ENCODE measurements at regions not wholly inside any gene's neighbourhood (a gene's known extent, or its start where the extent isn't known, plus 50 kb on each side); places are given as distances from the start of the nearest gene placed in this dataset.
A peak's percentile ranks its signal among the peaks of the same experiment; 100 is the strongest.
"Not testable (repeated sequence)": the region's sequence is repeated elsewhere in the genome, so short reads cannot be mapped to it uniquely, and the experiment has no call there.

DNA sequence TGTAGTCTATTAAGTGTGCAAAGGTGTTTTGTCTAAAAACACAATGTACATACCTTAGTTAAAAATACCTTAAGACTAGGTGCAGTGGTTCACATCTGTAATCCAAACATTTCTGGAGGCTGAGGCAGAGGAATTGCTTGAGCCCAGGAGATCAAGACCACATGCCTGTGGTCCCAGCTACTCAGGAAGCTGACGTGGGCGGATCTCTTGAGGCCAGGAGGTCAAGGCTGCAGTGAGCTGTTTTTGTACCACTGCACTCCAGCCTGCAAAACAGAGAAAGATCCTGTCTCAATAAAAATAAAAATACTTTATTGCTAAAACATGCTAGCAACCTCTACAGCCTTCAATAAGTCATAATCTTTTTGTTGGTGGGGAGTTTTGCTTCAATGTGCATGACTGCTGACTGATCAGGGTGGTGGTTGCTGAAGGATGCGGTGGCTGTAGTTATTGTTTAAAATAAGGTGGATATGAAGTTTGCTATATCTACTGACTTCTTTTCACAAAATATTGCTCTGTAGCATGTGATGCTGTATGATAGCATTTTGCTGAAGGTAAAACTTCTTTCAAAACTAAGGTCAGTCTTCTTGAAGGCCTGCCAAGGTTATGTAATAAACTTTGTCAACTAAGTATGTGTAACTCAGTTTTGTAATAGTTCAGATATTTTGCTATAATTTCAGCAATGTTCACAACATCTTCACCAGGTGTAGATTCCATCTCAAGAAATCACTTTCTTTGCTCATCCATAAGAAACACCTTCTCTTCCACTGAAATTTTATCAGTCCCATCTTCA, 1238.0 kb upstream of the NRXN1 start:
- H3K27me3 ChIP-seq (ENCODE audit: control insufficient read depth, insufficient read depth, low read length): no peaks in the 10 kb centered on the region
- ChIA-PET CTCF (no interaction called here), POLR2A (no interaction called here)
- peak; percentile 18 for DNase-seq (ENCODE audit: low read depth, low spot score)
- H3K4me3 ChIP-seq (ENCODE audit: low read depth, low read length): no peak overlapping the region
- TF ChIP-seq, protein P1, sequence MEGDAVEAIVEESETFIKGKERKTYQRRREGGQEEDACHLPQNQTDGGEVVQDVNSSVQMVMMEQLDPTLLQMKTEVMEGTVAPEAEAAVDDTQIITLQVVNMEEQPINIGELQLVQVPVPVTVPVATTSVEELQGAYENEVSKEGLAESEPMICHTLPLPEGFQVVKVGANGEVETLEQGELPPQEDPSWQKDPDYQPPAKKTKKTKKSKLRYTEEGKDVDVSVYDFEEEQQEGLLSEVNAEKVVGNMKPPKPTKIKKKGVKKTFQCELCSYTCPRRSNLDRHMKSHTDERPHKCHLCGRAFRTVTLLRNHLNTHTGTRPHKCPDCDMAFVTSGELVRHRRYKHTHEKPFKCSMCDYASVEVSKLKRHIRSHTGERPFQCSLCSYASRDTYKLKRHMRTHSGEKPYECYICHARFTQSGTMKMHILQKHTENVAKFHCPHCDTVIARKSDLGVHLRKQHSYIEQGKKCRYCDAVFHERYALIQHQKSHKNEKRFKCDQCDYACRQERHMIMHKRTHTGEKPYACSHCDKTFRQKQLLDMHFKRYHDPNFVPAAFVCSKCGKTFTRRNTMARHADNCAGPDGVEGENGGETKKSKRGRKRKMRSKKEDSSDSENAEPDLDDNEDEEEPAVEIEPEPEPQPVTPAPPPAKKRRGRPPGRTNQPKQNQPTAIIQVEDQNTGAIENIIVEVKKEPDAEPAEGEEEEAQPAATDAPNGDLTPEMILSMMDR (IDR thresholded peaks at IDR 0.05; ENCODE audit: low read depth, low read length): no peak
- H3K9me3 ChIP-seq (ENCODE audit: control insufficient read depth, insufficient read depth, low read length): peaks cover 3% of the 10 kb centered on the region; the same call in 1 of the 2 replicates
- H3K27ac ChIP-seq (ENCODE audit: low read depth, low read length): no peak overlapping the region

DNA sequence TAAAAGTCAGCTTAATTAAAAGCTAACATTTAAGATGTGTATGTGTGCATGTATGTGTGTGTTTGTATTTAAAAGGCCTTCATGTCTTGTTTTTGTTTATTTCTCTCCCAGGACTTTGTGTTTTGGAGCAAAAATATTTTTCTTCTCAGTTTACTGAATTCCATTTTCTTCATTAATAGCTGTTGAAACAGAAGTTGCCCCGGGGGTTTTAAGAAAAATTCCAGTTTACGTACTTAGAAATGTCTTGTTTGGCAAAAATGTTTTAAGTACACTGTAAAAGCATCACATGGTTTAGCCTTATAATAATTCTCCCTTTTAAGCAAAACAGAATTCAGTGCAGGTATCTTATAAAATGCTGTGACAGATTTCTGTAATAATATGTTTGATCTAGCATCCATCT, 1233.0 kb upstream of the NRXN1 start:
- POLR2A ChIA-PET: no interaction called here
- Histone ChIP-seq H3K4me3 (ENCODE audit: low read depth, low read length) (no peak overlapping the region), H3K27ac (ENCODE audit: low read depth, low read length) (no peak overlapping the region), H3K9me3 (ENCODE audit: control insufficient read depth, insufficient read depth, low read length) (no peaks in the 10 kb centered on the region), H3K27me3 (ENCODE audit: control insufficient read depth, insufficient read depth, low read length) (no peaks in the 10 kb centered on the region)
- TF ChIP-seq, protein P1 (IDR thresholded peaks at IDR 0.05; ENCODE audit: low read depth, low read length): no peak
- no peak for DNase-seq (ENCODE audit: low read depth, low spot score)
- CTCF ChIA-PET: no interaction called here

DNA sequence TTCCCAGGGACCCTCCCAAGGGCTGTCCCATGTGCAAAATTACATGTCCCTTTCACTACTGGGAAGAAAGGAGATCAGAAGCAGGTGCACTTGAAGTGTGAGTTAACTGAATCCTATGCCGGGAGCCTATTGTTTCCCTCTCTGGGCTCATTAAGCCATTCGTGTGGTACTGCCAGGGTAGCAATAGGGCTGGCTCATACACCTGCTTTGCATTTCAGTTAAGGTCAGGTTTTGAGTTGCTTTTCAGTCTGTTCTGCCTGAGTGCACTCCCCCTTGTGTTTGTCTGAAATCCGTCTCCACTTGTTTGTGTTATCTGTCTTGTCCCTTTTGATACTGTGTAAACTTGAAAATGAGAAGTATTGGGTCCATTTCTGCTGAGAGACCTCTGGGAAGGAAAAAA, 1232.6 kb upstream of the NRXN1 start:
- H3K9me3 ChIP-seq (ENCODE audit: control insufficient read depth, insufficient read depth, low read length): no peaks in the 10 kb centered on the region
- no peak for DNase-seq (ENCODE audit: low read depth, low spot score)
- ChIA-PET CTCF (no interaction called here), POLR2A (no interaction called here)
- H3K27me3 ChIP-seq (ENCODE audit: control insufficient read depth, insufficient read depth, low read length): no peaks in the 10 kb centered on the region
- TF ChIP-seq, protein P1 (IDR thresholded peaks at IDR 0.05; ENCODE audit: low read depth, low read length): no peak
- H3K27ac ChIP-seq (ENCODE audit: low read depth, low read length): no peak overlapping the region
- H3K4me3 ChIP-seq (ENCODE audit: low read depth, low read length): no peak overlapping the region

DNA sequence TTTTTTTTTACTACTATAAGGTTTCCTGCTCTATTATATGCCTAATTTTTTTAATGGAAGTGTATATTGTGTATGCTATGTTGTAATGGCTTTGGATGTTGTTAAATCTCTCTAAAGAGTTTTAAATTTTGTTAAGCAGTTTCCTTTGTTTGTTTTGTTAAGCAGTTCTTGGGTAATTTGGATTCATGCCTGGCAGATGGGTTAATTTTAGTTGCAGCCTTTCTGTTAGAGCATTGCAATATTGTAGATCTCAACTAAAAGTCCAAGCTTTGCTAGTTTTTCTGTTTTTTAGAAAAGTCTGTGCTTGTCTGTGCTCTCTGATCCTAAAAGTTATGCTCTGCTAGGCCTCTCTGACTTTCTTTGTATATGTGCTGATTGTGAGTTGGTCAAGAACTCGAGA, 1229.0 kb upstream of the NRXN1 start:
- H3K27me3 ChIP-seq (ENCODE audit: control insufficient read depth, insufficient read depth, low read length): no peaks in the 10 kb centered on the region
- H3K4me3 ChIP-seq (ENCODE audit: low read depth, low read length): no peak overlapping the region
- ChIA-PET CTCF (no interaction called here), POLR2A (interaction anchor here (0.6 to 0.9 kb wide), 2 partner anchors 154 to 326 kb away, joined by 3 read pairs; no protein-coding TSS in a partner anchor)
- DNase-seq (ENCODE audit: low read depth, low spot score): peak; percentile 47
- no peak overlapping the region for H3K27ac ChIP-seq (ENCODE audit: low read depth, low read length)
- TF ChIP-seq, protein P1 (IDR thresholded peaks at IDR 0.05; ENCODE audit: low read depth, low read length): no peak
- no peaks in the 10 kb centered on the region for H3K9me3 ChIP-seq (ENCODE audit: control insufficient read depth, insufficient read depth, low read length)

DNA sequence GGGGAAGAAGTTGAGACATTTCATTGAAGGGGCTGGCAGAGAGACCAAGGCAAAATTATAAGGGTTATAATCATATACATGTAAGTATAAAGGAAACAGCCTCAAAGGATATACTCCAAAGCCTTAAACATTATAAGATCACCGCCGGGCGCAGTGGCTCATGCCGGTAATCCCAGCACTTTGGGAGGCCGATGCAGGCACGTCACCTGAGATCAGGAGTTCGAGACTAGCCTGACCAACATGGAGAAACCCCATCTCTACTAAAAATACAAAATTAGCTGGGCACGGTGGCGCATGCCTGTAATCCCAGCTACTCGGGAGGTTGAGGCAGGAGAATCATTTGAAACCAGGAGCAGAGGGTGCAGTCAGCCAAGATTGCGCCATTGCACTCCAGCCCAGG, 1227.0 kb upstream of the NRXN1 start:
- CTCF ChIA-PET: interaction anchor here (0.7 kb wide), 2 partner anchors 616 to 949 kb away, joined by 4 read pairs; no protein-coding TSS in a partner anchor
- H3K27ac ChIP-seq (ENCODE audit: low read depth, low read length); DNase-seq (ENCODE audit: low read depth, low spot score); H3K4me3 ChIP-seq (ENCODE audit: low read depth, low read length); H3K27me3 ChIP-seq (ENCODE audit: control insufficient read depth, insufficient read depth, low read length); H3K9me3 ChIP-seq (ENCODE audit: control insufficient read depth, insufficient read depth, low read length); POLR2A ChIA-PET: not testable (repeated sequence)

Measured in AG04450 (cell line).